HCT116 (cell line): ENCODE measurements at regions not wholly inside any gene's neighbourhood (a gene's known extent, or its start where the extent isn't known, plus 50 kb on each side); places are given as distances from the start of the nearest gene placed in this dataset.

Experiments
- EZH2 ChIP-seq: fragments of 200-600 bp; sonication (generic); IDR thresholded peaks from 2 replicates; pipeline ENCODE4 v1.6.1; 2017; ENCODE audit warnings: antibody characterized with exemption, mixed run types
- EZH2phosphoT487 ChIP-seq: fragments of 200-600 bp; IDR thresholded peaks from 2 replicates; pipeline ENCODE4 v1.6.1; 2018; ENCODE audit warnings: antibody characterized with exemption, borderline replicate concordance
- JUND ChIP-seq: IDR thresholded peaks from 2 replicates; pipeline ENCODE4 v1.6.1; 2012
- POLR2A ChIP-seq: IDR thresholded peaks from 2 replicates; pipeline ENCODE4 v1.7.0; 2011; ENCODE audit warnings: borderline replicate concordance; ENCODE audit not compliant: insufficient read depth, insufficient read length; ENCODE audit errors: extremely low read depth
- RAD21 ChIP-seq: IDR thresholded peaks from 2 replicates; pipeline ENCODE4 v1.6.1; 2012; ENCODE audit warnings: low read depth, mild to moderate bottlenecking
- ZNF274 ChIP-seq: fragments of 200-500 bp; sonication (Bioruptor generic); IDR thresholded peaks from 2 replicates; pipeline ENCODE4 v1.6.1; 2014; ENCODE audit warnings: mild to moderate bottlenecking, low read depth, low read length, inconsistent platforms
- TF ChIP-seq, protein P1 (sequence below), 3 experiments: fragments of 200-600 bp in 1 of 3; sonication (generic) in 1 of 3; IDR thresholded peaks in 2 of 3; conservative IDR thresholded peaks in 1 of 3; 2 replicates each; pipeline ENCODE4 v1.5.1; 2012 to 2017; ENCODE audit warnings: low read depth in 2 of 3, low read length in 2 of 3, antibody characterized with exemption in 1 of 3, borderline replicate concordance in 1 of 3, control low read depth in 1 of 3, mild to moderate bottlenecking in 1 of 3, mixed read lengths in 1 of 3, mixed run types in 1 of 3, moderate library complexity in 1 of 3; ENCODE audit not compliant: insufficient read depth in 1 of 3
- TF ChIP-seq, protein P2 (sequence below): IDR thresholded peaks from 2 replicates; pipeline ENCODE4 v1.6.1; 2012; ENCODE audit warnings: low read depth

DNA sequence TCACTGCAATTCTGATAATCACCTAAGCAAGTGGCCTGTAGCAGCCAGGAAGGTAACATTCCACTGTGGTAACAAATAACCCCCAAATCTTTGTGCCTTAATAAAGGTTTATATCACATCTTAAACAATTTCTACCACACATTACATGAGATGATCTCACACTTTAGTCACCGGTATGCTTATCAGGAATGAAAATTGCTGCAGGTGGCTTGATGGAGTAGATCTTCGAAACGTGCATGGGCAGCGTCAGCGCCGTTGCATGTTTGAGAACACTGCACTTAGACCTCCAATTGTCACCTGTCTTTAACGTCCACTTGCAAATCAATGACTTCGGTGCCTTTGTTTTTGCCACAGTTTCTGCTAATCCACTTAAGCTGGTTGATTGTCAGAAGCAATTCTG lies 477.4 kb downstream of the VRK1 start:
- TF ChIP-seq, protein P1, sequence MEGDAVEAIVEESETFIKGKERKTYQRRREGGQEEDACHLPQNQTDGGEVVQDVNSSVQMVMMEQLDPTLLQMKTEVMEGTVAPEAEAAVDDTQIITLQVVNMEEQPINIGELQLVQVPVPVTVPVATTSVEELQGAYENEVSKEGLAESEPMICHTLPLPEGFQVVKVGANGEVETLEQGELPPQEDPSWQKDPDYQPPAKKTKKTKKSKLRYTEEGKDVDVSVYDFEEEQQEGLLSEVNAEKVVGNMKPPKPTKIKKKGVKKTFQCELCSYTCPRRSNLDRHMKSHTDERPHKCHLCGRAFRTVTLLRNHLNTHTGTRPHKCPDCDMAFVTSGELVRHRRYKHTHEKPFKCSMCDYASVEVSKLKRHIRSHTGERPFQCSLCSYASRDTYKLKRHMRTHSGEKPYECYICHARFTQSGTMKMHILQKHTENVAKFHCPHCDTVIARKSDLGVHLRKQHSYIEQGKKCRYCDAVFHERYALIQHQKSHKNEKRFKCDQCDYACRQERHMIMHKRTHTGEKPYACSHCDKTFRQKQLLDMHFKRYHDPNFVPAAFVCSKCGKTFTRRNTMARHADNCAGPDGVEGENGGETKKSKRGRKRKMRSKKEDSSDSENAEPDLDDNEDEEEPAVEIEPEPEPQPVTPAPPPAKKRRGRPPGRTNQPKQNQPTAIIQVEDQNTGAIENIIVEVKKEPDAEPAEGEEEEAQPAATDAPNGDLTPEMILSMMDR (IDR thresholded peaks at IDR 0.05 in 2 of 3, conservative IDR thresholded peaks at IDR 0.05 in 1 of 3; ENCODE audit: borderline replicate concordance in 1 of 3, insufficient read depth in 1 of 3, low read depth in 2 of 3, low read length in 2 of 3): no peak
- TF ChIP-seq, protein P2, sequence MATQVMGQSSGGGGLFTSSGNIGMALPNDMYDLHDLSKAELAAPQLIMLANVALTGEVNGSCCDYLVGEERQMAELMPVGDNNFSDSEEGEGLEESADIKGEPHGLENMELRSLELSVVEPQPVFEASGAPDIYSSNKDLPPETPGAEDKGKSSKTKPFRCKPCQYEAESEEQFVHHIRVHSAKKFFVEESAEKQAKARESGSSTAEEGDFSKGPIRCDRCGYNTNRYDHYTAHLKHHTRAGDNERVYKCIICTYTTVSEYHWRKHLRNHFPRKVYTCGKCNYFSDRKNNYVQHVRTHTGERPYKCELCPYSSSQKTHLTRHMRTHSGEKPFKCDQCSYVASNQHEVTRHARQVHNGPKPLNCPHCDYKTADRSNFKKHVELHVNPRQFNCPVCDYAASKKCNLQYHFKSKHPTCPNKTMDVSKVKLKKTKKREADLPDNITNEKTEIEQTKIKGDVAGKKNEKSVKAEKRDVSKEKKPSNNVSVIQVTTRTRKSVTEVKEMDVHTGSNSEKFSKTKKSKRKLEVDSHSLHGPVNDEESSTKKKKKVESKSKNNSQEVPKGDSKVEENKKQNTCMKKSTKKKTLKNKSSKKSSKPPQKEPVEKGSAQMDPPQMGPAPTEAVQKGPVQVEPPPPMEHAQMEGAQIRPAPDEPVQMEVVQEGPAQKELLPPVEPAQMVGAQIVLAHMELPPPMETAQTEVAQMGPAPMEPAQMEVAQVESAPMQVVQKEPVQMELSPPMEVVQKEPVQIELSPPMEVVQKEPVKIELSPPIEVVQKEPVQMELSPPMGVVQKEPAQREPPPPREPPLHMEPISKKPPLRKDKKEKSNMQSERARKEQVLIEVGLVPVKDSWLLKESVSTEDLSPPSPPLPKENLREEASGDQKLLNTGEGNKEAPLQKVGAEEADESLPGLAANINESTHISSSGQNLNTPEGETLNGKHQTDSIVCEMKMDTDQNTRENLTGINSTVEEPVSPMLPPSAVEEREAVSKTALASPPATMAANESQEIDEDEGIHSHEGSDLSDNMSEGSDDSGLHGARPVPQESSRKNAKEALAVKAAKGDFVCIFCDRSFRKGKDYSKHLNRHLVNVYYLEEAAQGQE: no peak
- TF ChIP-seq EZH2phosphoT487 (no peak), ZNF274 (no peak), RAD21 (no peak), JUND (no peak), EZH2 (no peak), POLR2A (no peak)
